HS-5 (cell line): ENCODE measurements at regions not wholly inside any gene's neighbourhood (a gene's known extent, or its start where the extent isn't known, plus 50 kb on each side); places are given as distances from the start of the nearest gene placed in this dataset.
"Not testable (repeated sequence)": the region's sequence is repeated elsewhere in the genome, so short reads cannot be mapped to it uniquely, and the experiment has no call there.

Source experiments
- DNase-seq: peaks from one replicate; pipeline ENCODE4 v3.0.0-alpha.2; 2012; ENCODE audit warnings: low read depth

- DNase-seq: not testable (repeated sequence)
Observed at GRCh38 chr7:35910621-35911020, 109.8 kb downstream of the SEPTIN7 start.

GRCh38 chr7:35913350-35913749 is 112.5 kb downstream of the SEPTIN7 start:
- DNase-seq: not testable (repeated sequence)

DNA sequence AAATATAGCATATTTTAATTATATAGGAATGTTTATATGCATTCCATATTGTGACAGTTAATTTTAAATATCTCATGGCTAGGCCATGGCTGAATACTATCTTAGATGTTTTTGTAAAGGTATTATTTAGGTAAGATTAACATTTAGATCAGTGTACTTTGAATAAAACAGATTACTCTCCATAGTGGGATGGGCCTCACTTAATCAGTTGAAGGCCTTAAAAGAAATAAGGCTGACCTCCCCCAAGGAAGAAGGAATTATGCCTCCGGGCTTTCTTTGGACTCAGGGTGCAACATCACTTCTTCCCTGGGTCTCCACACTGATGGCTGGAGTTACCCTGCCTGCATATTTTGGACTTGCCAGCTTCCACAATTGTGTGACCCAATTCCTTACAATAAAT is 113.4 kb downstream of the SEPTIN7 start:
- DNase-seq: not testable (repeated sequence)

DNA sequence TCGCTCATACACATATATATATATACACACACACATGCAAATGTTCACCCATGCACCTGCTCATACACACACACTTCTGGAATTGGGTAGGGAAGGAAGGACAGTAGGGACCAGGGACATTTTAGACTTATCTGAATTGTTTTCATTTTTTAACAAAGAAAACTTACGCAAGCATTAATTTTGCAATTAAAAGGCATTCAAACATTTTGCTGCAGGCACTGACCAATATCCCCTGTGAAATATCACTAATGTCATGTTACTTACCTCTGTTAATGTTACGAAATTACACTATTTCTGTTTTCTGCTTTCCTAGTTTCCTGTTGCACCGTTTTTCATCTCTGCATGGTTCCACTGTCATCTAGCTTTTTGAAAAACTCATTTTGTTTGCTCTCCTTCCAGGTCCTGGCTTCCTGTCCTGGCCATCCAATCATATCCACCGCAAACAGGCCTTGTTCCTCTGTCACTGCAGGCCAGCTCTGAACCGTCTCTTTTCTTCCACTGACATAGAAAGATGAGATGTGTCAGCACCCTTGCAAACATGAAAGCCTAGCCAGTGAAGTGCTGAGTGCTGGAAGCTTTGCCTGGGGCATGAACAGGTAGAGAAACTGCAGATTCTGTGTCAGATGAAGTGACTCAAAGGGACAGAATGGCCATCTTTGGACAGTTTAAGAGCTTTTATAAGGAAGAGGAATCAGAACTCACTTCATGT is 114.5 kb downstream of the SEPTIN7 start:
- not testable (repeated sequence) for DNase-seq

DNA sequence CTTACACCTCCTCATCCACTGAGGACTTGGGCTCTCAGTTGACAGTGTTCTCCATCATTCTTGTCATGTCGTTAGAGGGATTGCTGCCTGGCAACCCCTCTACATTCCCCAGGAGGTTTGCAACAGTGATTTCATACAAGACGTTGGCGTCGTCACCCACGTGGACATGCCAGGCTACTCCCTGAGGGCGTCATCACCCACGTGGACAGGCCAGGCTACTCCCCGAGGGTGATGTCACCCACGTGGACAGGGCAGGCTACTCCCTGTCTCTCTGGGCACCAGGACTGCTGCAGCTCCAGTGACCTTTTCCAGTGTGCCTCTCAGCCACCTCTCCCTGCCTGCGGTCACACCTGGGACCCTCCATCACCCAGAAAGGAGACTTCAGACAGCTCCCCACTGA is 117.4 kb downstream of the SEPTIN7 start:
- DNase-seq: not testable (repeated sequence)

GRCh38 chr7:35919607-35920006 is 118.8 kb downstream of the SEPTIN7 start:
- not testable (repeated sequence) for DNase-seq

DNA sequence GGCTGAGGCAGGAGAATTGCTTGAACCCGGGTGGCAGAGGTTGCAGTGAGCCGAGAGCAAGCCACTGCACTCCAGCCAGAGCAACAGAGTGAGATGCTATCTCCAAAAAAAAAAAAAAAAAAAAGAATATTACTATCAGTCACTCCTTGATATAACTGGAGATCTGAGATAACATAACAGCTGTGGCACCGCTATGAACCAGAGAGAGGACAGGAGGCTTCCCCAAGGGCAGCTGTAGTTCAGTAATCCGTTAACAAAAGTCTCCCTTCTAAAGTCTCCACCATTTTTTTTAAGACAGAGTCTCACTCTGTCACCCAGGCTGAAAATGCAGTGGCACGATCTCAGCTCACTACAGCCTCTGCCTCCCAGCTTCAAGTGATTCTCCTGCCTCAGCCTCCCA is 120.5 kb downstream of the SEPTIN7 start:
- not testable (repeated sequence) for DNase-seq

GRCh38 chr7:35924668-35925067 is 123.8 kb downstream of the SEPTIN7 start:
- not testable (repeated sequence) for DNase-seq

- DNase-seq: not testable (repeated sequence)
Observed at GRCh38 chr7:35926966-35927365, 126.1 kb downstream of the SEPTIN7 start.

DNA sequence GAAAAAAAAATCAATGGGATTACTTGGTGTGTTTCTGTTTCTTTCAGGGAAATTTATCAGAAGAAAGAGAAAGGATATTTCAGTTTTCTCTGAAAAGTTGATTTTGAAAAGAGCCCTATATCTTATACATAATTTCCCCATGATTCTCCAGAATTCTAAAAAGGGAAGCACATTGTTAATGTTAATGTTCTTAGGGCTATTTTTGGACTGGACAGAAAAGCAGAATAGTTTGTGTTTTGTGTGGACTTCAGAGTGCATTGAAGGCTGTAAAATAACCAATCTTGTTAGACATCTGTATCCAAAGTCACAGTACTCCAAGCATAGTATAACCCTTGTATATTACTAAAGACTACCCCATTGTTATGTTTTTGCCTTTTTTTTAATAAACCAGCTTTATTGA is 130.3 kb downstream of the SEPTIN7 start:
- DNase-seq: not testable (repeated sequence)

GRCh38 chr7:35931551-35931950 is 130.7 kb downstream of the SEPTIN7 start:
- not testable (repeated sequence) for DNase-seq

DNA sequence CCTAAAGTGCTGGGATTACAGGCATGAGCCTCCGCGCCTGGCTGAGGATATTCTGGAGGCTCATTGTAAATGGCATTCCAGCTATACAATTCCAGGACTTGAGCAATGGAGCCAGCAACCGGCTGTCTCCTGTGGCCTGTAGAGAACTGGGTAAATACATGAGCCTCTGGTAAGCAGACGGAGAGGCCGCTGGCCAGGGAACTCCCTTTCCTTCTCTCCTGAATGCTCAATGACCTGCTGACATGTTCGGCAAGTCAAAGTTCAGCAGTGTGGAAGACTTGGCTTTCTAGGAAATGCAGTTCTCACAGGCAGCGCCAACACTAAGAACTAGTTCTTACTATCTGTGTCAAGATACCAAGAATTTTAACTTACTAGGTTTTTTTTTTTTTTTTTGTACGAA is 139.8 kb downstream of the SEPTIN7 start:
- not testable (repeated sequence) for DNase-seq

DNA sequence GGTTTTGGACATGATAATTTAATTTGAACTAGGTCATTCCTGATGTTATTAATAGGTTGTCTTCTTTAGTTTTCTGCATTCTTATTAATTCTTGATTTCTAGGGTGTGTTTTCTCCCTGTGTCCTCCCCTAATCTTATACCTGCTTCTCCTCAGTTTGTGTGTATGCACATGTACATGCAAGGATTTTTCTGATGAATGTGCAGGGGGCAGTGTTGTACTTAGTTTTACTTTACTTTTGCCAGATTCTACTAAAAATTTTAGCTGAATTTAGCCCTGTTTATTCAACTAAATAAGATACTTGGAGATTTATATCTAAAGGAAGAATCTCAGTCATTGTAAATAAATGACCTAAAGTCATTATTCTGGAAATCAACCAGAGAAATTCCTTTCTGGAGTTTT is 144.8 kb downstream of the SEPTIN7 start:
- DNase-seq: not testable (repeated sequence)

DNA sequence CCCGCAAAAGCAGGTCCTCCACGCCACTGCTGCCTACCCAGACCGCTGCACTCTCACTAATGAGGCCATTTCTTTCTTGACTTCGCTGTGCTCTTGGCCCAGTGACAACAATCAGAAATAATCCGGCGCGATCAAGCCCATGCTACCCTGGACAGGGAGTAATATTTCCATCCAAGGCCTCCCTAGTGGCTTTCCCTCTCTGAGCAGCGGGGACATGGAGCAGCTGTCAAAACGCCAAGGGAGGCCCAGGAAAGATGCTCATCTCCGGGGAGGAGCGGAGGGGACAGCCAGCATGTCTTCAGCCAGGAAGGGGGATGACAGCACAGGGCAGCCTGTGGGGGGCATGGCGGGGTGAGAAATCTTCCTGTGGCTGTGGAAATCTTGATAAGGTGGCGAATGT is 154.9 kb downstream of the SEPTIN7 start:
- DNase-seq: not testable (repeated sequence)

GRCh38 chr7:35956988-35957387 is 156.1 kb downstream of the SEPTIN7 start:
- DNase-seq: not testable (repeated sequence)

DNA sequence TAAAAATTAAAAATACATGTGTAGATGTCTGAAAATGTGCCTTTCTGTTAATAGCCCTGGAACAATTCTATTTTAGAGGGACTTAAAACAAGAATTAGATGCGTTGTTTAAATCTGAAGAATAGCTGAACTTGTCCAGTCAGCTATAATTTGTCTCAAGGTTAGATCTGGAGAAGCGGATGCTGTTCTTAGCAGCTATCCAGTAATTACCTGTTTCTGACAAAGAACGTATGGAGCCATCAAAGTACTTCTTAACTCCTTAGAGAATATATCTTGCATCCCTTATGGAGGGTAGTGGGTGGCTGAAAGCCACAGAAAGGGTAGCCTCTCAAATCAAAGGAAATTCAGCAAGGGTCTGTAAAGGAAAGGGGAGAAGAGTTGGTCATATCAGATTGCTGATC is 160.4 kb downstream of the SEPTIN7 start:
- DNase-seq: not testable (repeated sequence)

GRCh38 chr7:35962607-35963006 is 161.8 kb downstream of the SEPTIN7 start:
- not testable (repeated sequence) for DNase-seq

DNA sequence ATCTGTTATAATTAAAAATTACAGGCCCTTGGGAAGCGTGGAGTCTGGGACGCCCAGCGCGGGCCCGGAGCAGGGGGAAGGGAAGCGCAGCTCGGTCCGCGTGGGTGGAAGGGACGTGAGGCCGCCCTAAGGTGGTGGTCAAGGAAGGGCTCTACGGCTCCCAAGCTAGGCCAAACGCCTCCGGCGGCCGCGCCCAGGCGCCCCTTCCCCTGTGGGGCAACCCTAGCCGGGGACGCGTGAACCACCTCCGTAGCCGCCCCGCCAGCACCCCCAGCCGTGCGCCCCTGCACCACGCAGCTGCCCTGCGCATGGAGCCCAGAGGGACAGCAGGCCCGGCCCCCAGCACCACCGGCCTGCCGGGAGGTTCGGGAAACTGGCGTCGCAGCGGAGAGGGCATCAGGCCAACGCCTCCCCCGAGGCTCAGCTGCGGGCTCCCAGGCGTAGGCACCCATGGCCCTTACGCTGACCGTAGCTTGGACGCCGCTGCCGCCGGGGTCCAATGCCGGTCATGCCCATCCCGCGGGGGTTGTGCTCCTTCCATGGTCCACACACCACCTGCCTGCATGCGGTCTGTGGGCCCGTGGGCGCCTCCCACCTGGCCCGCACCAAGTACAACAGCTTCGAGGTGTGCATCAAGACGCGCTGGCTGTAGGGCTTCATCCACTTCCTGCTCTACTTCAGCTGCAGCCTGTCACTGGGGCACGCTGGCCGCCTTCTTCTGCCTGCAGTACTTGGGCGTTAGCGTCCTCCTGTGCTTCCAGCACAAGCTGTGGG is 166.7 kb downstream of the SEPTIN7 start:
- DNase-seq: no peak

- DNase-seq: no peak
Observed at GRCh38 chr7:35968140-35968940, 167.5 kb downstream of the SEPTIN7 start.

DNA sequence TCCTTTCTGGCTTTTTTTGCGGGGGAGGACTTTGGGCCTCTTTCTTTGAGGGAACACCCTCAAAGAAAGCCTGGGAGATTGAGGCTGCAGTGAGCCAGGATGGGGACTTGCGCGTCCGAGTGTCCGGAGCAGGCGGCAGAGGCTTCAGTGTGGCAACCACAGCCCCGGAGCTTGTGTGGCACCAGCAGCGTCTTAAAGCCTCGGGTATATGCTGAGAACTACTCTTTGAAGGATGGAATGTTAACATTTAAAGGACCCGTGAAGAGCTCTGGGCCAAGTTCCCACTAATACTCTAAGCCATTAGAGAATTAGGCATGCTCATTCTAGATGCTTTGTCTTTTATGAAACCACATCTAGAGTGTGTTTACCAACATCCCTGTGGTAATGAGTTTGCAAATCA is 168.2 kb downstream of the SEPTIN7 start:
- no peak for DNase-seq

DNA sequence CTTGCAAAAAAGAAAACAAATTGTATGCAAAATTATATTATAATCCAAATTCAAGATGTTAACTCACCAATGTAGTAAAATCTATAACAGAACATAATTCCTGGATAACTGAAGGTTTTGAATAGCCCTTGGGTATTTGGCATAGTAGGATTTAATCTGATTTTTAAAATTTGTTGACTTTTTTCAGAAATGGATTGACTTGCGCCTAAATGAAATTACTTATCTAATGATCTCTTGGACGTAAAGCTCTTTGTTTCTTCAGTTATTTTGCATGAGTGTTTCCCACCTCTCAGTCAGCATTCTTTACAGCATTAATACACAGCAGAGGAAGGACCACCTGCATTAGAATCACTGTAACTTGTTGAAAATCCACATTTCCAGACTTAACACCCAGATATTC is 169.6 kb downstream of the SEPTIN7 start:
- no peak for DNase-seq

DNA sequence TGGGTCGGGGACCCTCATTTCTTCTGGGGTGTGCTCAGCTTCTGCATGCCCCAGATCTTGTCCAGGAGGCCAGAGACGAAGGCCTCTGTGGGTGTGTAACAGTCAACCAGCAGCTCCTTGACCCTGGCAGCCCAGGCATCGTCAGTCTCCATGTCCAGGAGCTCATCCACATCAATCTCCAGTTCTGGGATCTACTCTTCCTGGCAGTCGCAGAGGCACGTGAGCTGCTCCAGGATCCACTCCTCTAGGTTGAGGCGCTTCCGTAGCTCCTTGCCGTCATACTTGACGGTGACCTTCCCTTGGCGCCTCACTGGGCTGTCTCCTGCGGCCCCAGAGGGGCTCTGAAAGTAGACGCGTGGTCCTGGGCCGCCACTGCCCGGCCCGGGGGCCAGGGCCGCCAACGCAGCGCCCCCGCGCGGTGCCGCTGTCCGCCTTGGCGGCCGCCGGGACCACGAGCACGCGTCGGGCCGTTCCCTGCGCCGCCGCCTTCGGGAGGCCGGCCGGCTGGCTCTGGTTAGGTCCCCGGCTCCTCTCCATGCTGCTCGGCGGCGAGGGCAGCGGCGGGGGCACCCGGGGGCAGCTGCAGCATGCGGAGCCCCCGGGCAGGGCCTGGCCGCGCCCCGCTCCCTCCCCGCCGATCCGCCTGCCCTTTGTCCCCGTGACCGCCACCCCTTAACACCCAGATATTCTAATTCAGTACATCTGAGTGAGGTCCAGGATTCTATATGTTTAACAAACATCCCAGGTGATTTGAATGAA is 170.5 kb downstream of the SEPTIN7 start:
- no peak for DNase-seq
